HG03025 (cell line): ENCODE measurements at regions not wholly inside any gene's neighbourhood (a gene's known extent, or its start where the extent isn't known, plus 50 kb on each side); places are given as distances from the start of the nearest gene placed in this dataset.
"Not testable (repeated sequence)": the region's sequence is repeated elsewhere in the genome, so short reads cannot be mapped to it uniquely, and the experiment has no call there.

Source experiments
- ATAC-seq: cut with Tn5 transposase; IDR thresholded peaks from one replicate; pipeline ENCODE4 v1.9.1; 2021; ENCODE audit warnings: mild to moderate bottlenecking, moderate library complexity; ENCODE audit not compliant: unreplicated experiment, low FRiP score

DNA sequence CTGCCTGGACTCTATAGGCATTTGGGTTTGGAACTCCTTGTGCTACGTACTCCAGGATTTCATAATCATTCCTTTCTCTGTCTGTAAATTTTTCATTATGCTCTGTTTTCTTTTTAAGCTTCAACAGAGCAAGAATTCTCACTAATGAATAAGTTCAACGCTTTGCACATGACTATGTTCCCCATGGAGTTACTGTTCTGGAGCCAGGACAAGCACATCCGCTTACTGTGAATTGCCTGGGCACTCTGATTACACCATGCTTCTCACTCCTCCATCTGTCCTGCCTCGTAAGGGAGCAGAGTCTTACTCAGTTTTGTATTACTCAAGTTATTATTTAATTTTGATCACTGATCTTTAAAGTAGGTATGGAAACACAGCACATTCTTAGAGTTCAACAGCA is 472.7 kb downstream of the RAP2B start:
- no peak for ATAC-seq

- no peak for ATAC-seq
Observed at GRCh38 chr3:153639631-153640030, 477.6 kb downstream of the RAP2B start.

DNA sequence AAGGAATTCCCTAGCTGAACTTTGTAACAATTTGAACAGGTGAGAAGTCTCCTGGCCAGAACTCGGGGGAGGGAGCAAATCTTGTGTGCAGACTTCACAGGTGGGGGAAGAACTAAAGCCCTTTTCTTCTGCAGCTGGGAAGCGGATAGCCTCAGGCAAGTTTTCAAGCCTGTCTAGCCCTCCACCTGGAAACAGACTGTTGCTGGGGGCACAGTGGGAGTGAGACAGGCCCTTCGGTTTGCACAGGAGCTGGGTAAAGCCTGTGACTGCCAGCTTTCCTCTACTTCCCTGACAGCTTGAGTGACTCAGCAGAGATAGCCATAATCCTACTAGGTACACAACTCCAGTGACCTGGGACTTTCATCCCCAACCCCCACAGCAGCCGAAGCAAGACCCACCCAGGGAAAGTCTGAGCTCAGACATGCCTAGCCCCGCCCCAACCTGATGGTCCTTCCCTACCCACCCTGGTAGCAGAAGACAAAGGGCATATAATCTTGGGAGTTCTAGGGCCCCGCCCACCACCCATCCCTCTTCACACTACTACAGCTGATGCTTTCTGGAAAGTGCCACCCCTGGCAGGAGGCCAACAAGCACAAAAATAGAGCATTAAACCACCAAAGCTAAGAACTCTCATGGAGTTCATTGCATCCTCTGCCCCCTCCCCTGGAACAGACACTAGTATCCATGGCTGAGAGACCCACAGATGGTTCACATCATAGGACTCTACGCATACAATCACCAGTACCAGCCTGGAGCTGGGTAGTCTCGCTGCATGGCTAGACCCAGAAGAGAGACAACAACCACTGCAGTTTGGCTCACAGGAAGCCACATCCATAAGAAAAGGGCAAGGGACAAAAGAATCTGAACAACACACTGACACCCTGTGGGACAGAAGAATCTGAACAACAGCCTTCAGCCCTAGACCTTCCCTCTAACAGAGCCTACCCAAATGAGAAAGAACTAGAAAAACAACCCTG is 479.0 kb downstream of the RAP2B start:
- no peak for ATAC-seq

- ATAC-seq: not testable (repeated sequence)
Observed at GRCh38 chr3:153642576-153642975, 478.6 kb upstream of the ARHGEF26 start.

DNA sequence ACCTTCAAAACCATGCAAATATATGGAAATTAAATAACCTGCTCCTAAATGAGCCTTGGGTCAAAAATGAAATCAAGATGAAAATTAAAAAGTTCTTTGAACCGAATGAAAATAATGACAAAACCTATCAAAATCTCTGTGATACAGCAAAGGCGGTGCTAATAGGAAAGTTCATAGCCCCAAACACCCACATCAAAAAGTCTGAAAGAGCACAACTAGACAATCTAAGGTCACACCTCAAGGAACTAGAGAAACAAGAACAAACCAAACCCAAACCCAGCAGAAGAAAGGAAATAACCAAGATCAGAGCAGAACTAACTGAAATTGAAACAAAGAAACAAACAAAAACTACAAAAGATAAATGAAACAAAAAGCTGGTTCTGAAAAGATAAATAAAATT is 477.7 kb upstream of the ARHGEF26 start:
- ATAC-seq: not testable (repeated sequence)

- ATAC-seq: no peak
Observed at GRCh38 chr3:153649286-153649839, 471.8 kb upstream of the ARHGEF26 start.

DNA sequence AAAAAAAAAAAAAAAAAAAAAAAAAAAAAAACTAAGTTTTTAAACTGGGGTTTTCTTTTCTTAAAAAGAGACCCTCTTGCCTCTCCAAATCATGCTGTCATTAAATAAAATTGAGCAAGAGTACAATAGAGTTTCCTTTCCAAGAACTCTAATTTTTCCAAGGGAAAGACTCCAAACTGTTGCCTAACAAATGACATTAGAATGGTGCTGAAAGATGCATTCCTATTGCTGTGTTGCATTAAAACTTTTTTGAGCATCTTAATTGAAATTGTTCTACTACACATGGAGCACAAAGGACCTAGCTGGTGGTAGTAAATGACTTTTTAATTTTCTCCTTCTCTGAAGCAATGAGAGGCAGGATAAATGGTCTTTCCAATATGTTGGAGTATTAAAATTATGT is 469.1 kb upstream of the ARHGEF26 start:
- ATAC-seq: no peak

GRCh38 chr3:153657046-153657445 is 464.1 kb upstream of the ARHGEF26 start:
- ATAC-seq: no peak

GRCh38 chr3:153657461-153657860 is 463.7 kb upstream of the ARHGEF26 start:
- no peak for ATAC-seq

GRCh38 chr3:153658136-153658535 is 463.1 kb upstream of the ARHGEF26 start:
- no peak for ATAC-seq

GRCh38 chr3:153666991-153667740 is 454.0 kb upstream of the ARHGEF26 start:
- ATAC-seq: no peak

DNA sequence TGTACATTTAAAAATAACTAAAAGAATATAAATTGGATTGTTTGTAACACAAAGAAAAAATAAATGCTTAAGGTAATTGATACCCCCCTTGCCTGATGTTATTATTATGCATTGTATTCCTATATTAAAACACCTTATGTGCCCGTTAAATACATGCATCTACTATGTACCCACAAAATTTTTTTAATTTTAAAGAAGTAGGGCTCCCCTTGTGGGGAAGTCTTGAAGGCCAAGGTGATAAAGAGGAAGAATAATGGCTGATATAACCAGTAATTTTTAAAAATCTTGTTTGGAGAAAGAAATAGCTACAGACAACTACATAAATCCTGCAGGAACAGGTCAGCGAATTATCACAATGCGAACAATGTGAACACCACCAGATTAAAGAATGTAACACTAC is 451.7 kb upstream of the ARHGEF26 start:
- ATAC-seq: no peak

DNA sequence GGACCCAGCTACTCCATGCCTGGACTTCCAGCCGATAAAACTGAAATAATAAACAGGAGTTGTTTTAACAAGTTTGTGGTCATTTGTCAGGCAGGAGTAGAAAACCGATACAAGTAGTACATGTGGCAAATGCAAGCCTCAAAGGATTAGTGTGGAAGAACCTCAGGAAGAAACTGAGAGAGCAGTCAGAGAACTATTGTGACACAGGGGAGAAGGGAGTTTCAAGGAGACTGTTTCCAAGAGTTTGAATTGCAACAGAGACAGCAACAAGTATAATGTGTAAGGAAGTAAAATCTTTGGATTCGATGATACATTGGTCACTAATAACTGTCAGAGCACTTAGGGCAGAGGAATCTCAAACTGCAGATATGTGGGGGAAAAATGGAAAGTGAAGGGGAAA is 450.6 kb upstream of the ARHGEF26 start:
- no peak for ATAC-seq

GRCh38 chr3:153673853-153674252 is 447.3 kb upstream of the ARHGEF26 start:
- ATAC-seq: no peak

GRCh38 chr3:153679714-153680113 is 441.5 kb upstream of the ARHGEF26 start:
- no peak for ATAC-seq

GRCh38 chr3:153680526-153680925 is 440.7 kb upstream of the ARHGEF26 start:
- no peak for ATAC-seq

DNA sequence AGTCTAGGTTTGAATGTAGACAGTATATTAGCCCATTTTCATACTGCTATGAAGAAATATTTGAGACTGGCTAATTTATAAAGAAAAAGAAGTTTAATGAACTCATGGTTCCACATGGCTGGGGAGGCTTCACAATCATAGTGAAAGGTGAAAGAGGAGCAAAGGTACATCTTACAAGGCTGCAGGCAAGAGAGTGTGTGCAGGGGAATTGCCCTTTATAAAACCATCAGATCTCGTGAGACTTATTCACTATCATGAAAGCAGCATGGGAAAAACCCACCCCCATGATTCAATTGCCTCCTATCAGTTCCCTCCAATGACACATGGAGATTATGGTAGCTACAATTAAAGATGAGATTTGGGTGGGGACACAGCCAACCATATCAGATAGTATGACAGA is 440.1 kb upstream of the ARHGEF26 start:
- ATAC-seq: no peak

GRCh38 chr3:153688301-153689120 is 432.7 kb upstream of the ARHGEF26 start:
- ATAC-seq: no peak

GRCh38 chr3:153693207-153693606 is 428.0 kb upstream of the ARHGEF26 start:
- no peak for ATAC-seq

- no peak for ATAC-seq
Observed at GRCh38 chr3:153702106-153702505, 419.1 kb upstream of the ARHGEF26 start.
